Dedifferentiated amniotic fluid mesenchymal stem cell (primary cell): ENCODE measurements at regions not wholly inside any gene's neighbourhood (a gene's known extent, or its start where the extent isn't known, plus 50 kb on each side); places are given as distances from the start of the nearest gene placed in this dataset.
"Not testable (repeated sequence)": the region's sequence is repeated elsewhere in the genome, so short reads cannot be mapped to it uniquely, and the experiment has no call there.

Experiments
- DNase-seq: peaks from one replicate; pipeline ENCODE4 v3.0.0-alpha.2; 2016; ENCODE audit errors: extremely low spot score

DNA sequence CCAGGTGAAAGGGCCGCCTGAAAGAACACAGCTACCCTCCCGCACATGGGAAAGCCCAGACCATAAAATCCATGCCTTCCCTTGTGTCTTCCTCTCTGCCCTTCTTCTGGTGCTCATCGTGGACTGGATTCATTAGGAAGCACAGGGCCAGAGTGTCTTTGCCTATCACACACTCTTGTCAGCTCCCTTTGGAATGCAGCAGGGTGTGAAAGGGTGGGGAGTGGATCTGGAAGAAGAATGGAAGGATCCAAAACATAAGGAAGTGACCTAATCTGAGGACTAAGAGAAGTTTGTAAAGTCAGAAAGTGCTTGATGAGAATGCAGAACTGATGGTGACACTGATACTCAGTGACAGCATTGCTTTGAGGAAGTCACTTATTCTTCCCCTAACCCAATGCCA is 1147.3 kb upstream of the GOT2 start:
- no peak for DNase-seq

GRCh38 chr16:59880611-59881010 is 1146.5 kb upstream of the GOT2 start:
- no peak for DNase-seq

DNA sequence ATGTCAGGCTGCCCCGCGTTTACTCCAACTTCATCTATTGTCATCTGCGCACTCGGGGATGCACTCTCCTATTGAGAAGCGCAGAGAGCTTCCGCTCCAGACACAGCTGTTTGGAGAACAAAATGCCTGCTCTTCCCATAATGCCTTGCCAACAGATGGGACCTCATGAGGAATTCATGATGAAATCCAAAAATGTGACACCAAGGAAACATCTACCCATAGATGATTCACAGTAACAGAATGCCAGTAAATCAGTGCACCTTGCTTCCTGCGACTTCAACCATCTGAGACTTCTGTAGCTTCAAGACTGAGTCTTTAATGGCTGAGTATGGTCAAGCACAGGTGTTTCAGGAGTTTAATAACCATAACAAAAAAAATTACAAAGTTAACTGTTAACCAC is 1144.9 kb upstream of the GOT2 start:
- DNase-seq: no peak

GRCh38 chr16:59878479-59878878 is 1144.4 kb upstream of the GOT2 start:
- no peak for DNase-seq

DNA sequence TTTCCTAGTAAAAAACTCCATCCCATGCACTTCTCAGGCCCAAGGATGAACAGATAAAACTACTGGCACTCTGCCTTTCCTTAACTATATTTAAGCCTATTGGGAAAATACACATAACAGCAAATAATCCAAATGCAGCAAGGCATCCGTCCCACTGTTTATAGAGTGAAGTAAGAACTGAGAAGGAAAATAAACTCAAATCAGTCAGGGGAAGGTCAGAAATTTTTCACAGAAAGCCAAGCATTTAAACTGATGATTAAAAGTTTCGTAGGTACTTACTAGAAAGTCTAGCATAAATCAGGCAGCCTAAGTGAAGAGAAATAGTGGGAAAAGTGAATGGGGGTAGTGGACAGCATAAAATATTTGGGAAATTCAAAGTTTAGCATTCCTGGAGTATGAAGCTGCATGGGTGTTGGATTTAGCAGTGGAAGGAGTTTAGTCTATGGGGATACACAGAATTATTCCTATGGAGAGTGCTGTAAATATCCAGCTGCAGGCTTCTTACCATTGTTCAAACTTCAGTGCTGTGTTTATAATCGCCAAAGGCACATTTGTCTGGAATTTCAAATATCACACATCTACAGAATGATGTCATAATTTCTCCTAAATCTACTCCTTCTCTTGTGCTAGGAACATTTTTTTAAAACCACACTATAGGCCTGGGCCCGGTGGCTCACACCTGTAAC is 1131.0 kb upstream of the GOT2 start:
- no peak for DNase-seq

- DNase-seq: no peak
Observed at GRCh38 chr16:59859676-59860402, 1125.7 kb upstream of the GOT2 start.

DNA sequence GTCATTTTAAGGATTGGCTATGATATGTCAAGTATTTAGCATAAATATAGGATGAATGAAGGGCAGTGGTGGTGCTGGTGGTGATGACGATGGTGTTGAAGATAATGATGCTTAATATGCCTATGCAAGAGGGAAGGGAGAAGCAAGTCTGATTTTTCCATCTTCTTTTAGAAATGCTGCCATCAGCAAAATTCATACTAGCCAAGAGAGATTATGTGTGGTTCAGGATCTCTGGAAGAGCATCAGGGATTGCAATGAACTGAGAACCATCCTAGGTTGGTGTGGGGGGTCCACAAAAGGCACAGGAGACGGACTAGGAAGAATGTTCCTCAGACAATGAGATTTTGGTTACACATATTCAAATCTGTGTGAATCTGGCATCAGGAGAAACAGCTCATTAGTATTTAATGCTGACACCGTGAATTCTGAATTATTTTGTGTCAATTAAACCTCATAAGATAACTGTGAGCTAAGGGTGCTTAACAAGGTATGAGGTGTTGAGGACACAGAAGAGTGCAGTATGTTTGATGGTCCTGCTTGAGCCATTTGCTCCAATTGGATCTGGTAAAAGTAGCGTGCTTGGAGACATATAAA is 1120.8 kb upstream of the GOT2 start:
- no peak for DNase-seq

DNA sequence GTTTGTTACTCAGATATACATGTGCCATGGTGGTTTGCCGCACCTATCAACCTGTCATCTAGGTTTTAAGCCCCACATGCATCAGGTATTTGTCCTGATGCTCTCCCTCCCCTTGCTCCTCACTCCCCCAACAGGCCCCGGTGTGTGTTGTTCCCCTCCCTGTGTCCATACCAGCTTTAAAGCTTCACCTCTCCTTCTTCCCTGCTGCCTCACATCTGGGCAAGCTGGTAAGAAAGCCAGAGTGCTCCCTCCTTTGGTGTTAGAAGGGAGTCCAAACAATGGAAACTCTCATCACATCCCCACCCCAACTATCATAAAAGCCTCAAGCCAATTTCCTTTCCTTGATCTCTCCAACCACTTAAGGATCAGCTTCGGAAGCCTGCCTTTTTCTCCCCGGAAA is 1115.6 kb upstream of the GOT2 start:
- no peak for DNase-seq

GRCh38 chr16:59848296-59848695 is 1114.2 kb upstream of the GOT2 start:
- no peak for DNase-seq

- no peak for DNase-seq
Observed at GRCh38 chr16:59840169-59840568, 1106.1 kb upstream of the GOT2 start.

DNA sequence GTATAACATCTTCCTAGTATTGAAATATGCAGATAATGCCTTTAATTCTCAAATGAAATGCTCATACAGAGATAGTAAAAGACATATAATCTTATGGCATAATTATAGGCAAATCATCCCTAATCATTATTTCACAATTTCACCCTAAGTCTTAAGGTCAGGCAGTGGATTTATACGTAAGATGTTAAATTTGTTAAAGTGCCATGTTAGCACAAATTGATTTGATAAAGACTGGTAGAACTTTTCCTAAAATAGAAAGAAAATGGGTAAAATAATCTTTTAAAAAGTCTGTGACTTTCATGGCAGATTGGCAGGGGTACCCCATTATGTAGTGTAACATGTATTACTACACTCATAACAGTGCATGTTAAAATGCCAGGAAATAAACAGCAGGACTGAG is 1092.7 kb upstream of the GOT2 start:
- no peak for DNase-seq

DNA sequence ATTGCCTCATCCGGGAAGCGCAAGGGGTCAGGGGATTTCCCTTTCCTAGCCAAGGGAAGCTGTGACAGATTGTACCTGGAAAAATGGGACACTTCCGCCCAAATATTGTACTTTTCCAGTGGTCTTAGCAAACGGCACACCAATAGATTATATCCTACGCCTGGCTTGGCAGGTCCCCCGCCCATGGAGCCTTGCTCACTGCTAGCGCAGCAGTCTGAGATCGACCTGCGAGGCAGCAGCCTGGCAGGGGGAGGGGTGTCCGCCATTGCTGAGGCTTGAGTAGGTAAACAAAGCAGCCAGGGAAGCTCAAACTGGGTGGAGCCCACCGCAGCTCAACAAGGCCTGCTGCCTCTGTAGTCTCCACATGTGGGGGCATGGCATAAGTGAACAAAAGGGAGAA is 1075.4 kb upstream of the GOT2 start:
- DNase-seq: not testable (repeated sequence)

DNA sequence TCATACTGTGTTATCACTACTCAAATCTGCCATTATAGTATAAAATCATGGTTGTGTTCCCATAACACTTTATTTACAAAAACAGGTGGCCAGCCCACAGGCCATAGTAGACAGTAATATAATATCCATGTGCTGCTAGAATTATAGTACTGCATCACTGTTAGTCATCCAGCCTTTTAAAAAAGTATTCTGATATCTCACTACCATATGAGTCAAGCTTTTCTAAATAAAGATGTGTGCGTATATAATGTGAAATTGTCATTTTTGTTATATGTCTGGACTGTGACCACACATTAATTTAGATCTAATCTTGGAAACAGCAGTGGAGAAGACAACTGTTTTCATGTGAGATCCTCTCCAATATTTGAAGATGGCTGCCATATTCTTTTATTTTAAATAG is 1049.1 kb upstream of the GOT2 start:
- DNase-seq: no peak

DNA sequence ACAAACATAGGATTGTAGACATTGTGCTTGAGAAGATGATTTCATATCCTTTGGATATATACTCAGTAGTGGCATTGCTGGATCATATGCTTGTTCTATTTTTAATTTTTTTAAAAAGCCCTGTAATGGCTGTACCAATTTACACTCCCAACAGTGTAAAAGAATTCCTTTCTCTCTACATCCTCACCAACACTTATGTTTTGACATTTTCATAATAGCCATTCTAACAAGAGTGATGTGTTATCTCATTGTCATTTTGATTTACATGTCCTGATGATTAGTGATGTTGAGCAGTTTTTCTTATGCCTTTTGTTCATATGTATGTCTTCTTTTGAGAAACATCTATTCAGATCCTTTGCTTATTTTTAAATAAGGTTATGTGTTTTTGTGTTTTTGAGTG is 1039.2 kb upstream of the GOT2 start:
- no peak for DNase-seq

GRCh38 chr16:59759296-59759695 is 1025.2 kb upstream of the GOT2 start:
- no peak for DNase-seq

DNA sequence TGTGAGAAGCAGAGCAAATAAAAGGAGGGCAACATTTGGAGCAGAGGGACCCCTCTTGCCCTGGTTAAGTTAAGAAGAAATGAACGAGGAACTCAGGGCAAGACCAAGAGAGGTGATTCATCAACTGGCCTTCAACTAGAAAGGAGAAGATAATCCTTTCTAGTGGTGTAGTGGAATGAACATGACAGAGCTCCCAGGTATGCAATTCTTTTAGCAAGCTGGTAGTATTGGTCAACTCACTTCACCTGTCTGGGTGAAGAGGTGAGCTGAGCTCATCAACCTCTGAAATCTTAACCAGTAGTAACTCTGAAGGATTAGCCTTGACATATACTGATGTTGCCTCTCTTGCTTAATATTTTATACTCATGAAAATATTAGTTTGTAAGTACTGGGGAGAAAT is 1024.7 kb upstream of the GOT2 start:
- no peak for DNase-seq

DNA sequence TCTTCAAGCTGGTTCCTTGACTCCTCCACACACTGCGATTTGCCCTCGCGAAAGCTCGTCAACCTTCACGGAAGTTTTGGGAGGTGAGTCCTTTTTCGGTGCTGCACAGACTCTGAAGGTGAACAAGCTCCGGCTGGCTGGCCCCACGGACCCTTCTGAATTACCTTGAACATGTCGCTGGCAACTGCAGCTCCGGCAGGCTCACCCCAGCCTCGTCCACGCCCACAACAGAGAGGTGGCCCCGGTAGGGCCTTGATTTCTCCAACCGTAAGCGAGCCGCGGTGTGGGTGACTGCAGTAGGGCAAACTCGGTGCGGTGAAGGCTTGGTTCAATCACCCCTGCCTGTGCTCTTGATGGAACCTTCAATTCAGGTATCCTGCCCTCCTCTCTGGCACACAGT is 1020.7 kb upstream of the GOT2 start:
- no peak for DNase-seq

DNA sequence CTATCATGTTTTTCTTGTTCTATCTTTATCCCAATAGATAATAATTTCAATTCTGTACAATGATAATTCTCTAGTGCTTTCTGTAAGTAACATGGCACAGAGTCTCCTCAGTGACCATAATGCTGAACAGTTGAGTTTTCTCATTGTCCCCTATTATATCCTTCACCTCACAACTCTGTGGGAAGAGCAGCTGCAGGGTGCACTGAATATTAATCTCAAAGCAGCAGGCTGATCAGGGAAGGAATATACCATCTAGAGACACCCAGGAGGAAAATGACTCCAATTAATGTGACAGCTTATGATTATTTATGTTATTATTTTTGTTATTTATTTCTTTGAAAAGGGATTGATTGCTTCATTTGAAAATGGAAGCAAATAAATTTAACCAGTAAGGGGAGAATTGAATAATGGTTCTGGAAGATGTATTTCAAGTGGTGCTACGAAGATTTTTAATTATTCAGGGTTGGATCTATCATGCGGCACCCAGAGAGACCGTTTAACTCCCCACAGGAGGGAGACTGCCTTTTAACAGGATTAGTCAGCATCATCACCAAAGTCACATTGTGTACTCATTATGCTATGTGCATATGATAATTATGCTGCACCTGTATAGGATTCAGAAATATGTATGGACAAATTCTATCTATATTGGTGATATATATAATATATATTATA is 1015.7 kb upstream of the GOT2 start:
- DNase-seq: no peak

GRCh38 chr16:59748531-59748930 is 1014.4 kb upstream of the GOT2 start:
- DNase-seq: no peak

- DNase-seq: no peak
Observed at GRCh38 chr16:59743504-59743903, 1009.4 kb upstream of the GOT2 start.

DNA sequence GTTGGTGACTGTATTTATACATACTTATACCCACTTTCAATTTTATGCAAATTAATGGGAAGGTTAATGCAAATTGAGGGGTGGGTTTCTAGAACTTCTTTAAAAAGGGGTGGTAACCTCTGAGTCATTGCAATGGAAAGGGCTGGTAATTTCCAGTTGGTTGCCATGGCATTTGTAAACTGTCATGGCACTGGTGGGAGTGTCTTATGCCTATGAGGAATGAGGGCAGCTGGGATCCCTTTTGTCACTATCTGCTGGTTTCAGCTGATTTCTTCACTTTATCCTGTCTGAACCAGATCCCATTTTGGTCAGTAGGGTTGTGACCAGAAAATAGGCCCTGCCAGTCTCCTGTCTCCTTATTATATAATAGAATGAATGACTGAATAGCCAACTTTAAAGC is 1006.7 kb upstream of the GOT2 start:
- no peak for DNase-seq

DNA sequence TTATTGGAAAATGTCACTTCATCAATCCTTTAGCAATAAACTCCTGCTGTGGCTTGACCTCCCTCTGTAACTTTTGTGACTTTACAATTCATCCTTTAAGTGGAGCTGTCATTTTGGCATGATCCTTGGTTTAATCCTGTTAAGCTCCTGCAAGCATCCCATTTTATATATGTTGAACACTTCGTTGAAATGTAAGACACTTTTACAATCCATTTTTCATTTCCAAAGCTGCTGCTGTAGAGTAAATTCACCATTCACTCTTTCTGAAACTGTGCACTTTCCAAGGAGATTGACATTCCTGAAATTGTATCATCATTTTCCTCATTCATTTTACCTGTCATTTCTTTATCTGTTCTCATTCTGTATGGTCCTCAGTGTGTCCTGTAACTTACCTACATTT is 1003.2 kb upstream of the GOT2 start:
- no peak for DNase-seq

DNA sequence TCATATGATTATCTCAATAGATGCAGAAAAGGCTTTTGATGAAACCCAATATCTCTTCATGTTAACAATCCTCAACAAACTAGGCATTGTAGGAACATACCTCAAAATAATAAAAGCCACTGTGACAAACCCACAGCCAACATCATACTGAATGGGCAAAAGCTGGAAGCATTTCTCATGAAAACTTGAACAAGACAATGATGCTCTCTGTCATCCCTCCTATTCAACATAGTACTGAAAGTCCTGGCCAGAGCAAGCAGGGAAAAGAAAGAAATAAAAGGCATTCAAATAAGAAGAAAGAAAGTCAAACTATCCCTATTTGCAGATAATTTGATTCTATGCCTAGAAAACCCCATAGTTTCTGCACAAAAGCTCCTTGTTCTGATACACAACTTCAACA is 999.2 kb upstream of the GOT2 start:
- no peak for DNase-seq
